Left ventricle myocardium inferior (tissue), 1 donor: ENCODE measurements at regions not wholly inside any gene's neighbourhood (a gene's known extent, or its start where the extent isn't known, plus 50 kb on each side); places are given as distances from the start of the nearest gene placed in this dataset.

Experiments
- DNase-seq: peaks from one replicate; pipeline ENCODE4 v3.0.0-alpha.2; 2020
- H3K27ac ChIP-seq: fragments of 200-600 bp; replicated peaks from 2 replicates; pipeline ENCODE4 v1.8.0; 2021
- H3K27me3 ChIP-seq: fragments of 200-600 bp; 2 replicates; pipeline ENCODE4 v1.8.0; 2021; ENCODE audit warnings: low read depth
- H3K36me3 ChIP-seq: fragments of 200-600 bp; 2 replicates; pipeline ENCODE4 v1.8.0; 2021
- H3K4me1 ChIP-seq: fragments of 200-600 bp; 2 replicates; pipeline ENCODE4 v1.8.0; 2021
- H3K4me3 ChIP-seq: fragments of 200-600 bp; 2 replicates; pipeline ENCODE4 v1.8.0; 2021; ENCODE audit warnings: mild to moderate bottlenecking, moderate library complexity
- H3K9me3 ChIP-seq: fragments of 200-600 bp; replicated peaks from 2 replicates; pipeline ENCODE4 v1.8.0; 2021
- CTCF ChIP-seq: fragments of 200-600 bp; IDR thresholded peaks from 2 replicates; pipeline ENCODE4 v1.8.0; 2021; ENCODE audit warnings: antibody characterized with exemption, mild to moderate bottlenecking, borderline replicate concordance
- intact Hi-C: fragments of 100-400 bp; cut with micrococcal nuclease; formaldehyde crosslinking; loops from one replicate; pipeline ENCODE4 v1.11.0; 2022
- donor health status: DM: no; HTN: yes; CAD: no; lungs with severe emphysema.

DNA sequence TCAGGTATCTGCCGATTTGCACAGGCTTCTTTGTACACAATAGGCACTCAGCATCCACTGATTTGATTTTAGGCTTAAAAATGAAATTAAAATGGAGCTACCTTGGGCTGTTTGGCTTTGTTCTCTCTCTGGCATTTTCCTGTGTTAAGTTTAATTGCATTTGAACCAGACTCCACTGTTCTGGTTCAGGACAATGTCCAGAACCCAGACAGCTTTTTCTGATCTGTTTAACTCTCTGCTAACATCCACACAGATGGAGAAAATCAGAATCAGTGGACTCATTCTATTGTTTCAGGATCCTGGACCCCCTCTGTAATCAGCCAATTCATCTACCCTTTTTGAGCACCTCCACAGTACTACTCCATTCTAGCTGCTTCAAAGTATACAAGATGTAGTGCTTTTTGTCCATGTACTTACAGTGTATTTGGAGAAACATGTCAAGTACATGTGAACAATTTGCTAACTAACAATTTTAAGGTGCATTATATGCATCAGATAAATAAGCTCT lies 248.1 kb downstream of the PTBP2 start:
- H3K27ac ChIP-seq: no peak overlapping the region
- peaks cover 72% of the 10 kb centered on the region for H3K27me3 ChIP-seq
- no peak for TF ChIP-seq CTCF
- H3K4me3 ChIP-seq: no peak overlapping the region
- intact Hi-C loops: loop anchor here (5.0 kb wide), 1 partner anchor 1083 kb away; no protein-coding TSS in a partner anchor
- H3K36me3 ChIP-seq: no peaks in the 10 kb centered on the region
- DNase-seq: no peak
- no peaks in the 10 kb centered on the region for H3K4me1 ChIP-seq
- no peaks in the 10 kb centered on the region for H3K9me3 ChIP-seq

GRCh38 chr1:96971439-96971838 lies 249.9 kb downstream of the PTBP2 start:
- H3K9me3 ChIP-seq: no peaks in the 10 kb centered on the region
- no peak for DNase-seq
- TF ChIP-seq CTCF: no peak
- no peak overlapping the region for H3K27ac ChIP-seq
- H3K4me1 ChIP-seq: no peaks in the 10 kb centered on the region
- intact Hi-C loops: no loop called here
- peaks cover 72% of the 10 kb centered on the region for H3K27me3 ChIP-seq
- no peak overlapping the region for H3K4me3 ChIP-seq
- H3K36me3 ChIP-seq: no peaks in the 10 kb centered on the region

- H3K27me3 ChIP-seq: peaks cover 69% of the 10 kb centered on the region
- H3K36me3 ChIP-seq: no peaks in the 10 kb centered on the region
- intact Hi-C loops: no loop called here
- TF ChIP-seq CTCF: no peak
- no peaks in the 10 kb centered on the region for H3K9me3 ChIP-seq
- H3K27ac ChIP-seq: no peak overlapping the region
- H3K4me3 ChIP-seq: no peak overlapping the region
- no peak for DNase-seq
- no peaks in the 10 kb centered on the region for H3K4me1 ChIP-seq
Measured at GRCh38 chr1:96971849-96972602, 250.4 kb downstream of the PTBP2 start.

DNA sequence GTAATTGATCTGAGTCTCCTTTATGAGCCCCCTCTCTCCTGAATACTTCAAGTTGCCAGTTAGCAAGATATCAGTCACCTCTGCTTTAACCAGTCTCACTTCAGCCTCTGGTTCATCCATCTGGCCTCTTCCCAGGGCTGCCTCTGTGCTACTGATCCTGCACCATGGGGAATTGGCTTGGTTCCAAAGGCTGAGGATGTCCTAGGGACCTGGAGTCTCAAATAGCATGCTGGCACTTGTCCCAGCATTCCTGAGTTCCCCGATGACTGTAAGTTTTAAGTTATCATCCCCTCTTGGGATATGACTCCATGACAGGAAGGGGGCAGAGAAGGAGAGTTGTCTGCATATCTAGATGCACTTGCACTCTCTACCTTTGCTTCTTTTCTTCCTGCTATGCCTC lies 252.0 kb downstream of the PTBP2 start:
- intact Hi-C loops: no loop called here
- Histone ChIP-seq H3K4me3 (no peak overlapping the region), H3K9me3 (no peaks in the 10 kb centered on the region), H3K27ac (no peak overlapping the region), H3K36me3 (no peaks in the 10 kb centered on the region), H3K4me1 (no peaks in the 10 kb centered on the region), H3K27me3 (peaks cover 53% of the 10 kb centered on the region)
- peak; percentile 15 for DNase-seq
- no peak for TF ChIP-seq CTCF

GRCh38 chr1:96978444-96978843 lies 256.9 kb downstream of the PTBP2 start:
- H3K36me3 ChIP-seq: no peaks in the 10 kb centered on the region
- intact Hi-C loops: no loop called here
- TF ChIP-seq CTCF: no peak
- H3K27ac ChIP-seq: no peak overlapping the region
- no peak overlapping the region for H3K4me3 ChIP-seq
- H3K9me3 ChIP-seq: no peaks in the 10 kb centered on the region
- peaks cover 11% of the 10 kb centered on the region for H3K27me3 ChIP-seq
- no peak for DNase-seq
- H3K4me1 ChIP-seq: no peaks in the 10 kb centered on the region
